GM18520 (cell line): ENCODE measurements at regions not wholly inside any gene's neighbourhood (a gene's known extent, or its start where the extent isn't known, plus 50 kb on each side); places are given as distances from the start of the nearest gene placed in this dataset.
"Not testable (repeated sequence)": the region's sequence is repeated elsewhere in the genome, so short reads cannot be mapped to it uniquely, and the experiment has no call there.

ENCODE experiments used
- ATAC-seq: cut with Tn5 transposase; IDR thresholded peaks from one replicate; pipeline ENCODE4 v1.9.1; 2021; ENCODE audit not compliant: unreplicated experiment

DNA sequence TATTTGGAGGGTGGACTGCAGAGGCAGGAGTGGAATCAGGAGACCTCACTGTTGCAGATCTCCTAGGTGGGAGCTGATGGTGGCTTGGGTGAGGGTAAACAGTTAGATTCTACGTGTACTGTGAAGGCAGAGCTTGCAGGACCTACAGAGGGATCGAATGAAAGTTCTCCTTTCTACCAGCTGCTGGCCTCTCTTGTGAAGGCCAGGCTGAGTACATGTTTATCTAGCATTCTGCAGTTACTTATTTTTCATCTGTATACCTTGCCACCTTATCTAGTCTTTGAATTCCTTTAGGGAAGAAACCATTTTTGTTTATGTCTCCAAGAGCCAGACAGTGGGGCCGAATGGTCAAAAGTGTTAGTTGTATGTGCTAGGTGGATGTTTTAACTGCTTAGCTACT is 57.6 kb downstream of the PTTG1 start:
- ATAC-seq, result no peak

DNA sequence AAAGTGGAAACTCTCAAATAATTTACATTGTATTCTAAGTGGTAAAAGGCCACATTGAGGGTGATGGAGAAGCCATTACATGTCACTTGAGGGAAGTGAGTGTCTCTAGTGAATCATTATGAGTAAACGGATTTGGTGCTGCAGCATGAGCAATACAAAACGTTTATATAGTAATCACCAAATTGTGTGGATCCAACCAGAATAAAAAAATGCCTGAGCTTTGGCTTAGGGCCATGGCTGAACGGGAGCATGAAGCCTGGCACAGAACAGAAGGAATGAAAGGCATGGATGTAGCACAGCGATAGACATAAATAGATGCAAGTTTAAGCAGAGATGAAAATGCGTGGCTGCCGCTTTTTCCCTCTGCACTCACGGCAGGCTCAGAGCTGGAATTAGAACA is 58.3 kb downstream of the PTTG1 start:
- no peak for ATAC-seq

DNA sequence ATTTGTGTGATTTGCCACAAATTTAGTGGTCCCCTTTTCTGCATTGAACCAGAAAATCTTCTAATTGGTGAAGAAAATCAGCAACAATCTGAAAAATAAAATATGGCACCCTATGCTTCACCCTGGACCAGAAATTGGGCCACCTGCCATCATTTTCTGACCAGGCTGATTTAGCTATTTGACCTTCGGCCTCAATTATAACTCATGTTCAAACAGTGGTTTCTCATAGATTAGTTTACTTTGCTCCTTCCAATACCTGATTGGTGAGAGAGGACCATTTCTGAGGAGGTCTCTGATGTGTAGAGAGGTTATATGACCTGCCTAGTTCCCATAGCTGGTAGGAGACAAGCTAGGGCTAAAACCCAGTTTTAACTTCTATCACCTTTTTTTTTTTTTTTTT is 59.0 kb downstream of the PTTG1 start:
- ATAC-seq, result no peak

DNA sequence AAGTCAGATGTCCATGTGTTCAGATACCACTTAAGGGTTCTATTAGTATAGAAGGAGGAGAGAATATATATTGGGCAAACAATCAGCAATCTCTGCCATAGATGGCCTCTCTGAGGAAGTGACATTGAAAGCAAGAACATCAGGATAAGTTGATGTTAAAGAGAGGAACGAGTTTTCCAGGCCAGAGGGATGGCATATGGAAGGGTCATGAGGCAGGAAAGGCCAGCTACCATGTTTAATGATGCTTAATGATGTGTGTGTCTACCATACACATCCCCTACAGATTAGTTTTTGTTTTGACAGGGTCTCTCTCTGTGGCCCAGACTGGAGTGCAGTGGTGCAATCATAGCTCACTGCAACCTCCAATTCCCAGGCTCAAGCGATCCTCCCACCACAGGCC is 63.0 kb downstream of the PTTG1 start:
- no peak for ATAC-seq

DNA sequence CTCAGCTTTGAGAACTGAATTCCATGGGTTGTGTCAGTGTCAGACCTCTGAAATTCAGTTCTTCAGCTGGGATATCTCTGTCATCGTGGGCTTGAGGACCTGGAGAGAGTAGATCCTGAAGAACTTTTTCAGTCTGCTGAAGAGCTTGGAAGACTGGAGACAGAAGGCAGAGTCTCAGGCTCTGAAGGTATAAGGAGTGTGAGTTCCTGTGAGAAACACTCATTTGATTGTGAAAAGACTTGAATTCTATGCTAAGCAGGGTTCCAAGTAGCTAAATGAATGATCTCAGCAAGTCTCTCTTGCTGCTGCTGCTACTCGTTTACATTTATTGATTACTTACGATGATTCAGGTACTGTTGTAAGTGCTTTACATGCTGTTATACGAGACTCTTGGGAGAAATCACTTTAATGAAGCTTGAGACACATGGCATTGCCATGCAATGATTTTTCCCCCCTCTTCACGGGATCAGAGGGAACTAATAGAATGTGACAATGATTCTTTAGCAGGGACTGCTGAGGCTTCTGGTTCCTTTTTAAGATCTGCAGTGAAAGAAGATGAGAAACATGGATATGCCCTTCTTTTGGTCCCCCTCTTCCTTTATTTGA is 63.8 kb downstream of the PTTG1 start:
- no peak for ATAC-seq

DNA sequence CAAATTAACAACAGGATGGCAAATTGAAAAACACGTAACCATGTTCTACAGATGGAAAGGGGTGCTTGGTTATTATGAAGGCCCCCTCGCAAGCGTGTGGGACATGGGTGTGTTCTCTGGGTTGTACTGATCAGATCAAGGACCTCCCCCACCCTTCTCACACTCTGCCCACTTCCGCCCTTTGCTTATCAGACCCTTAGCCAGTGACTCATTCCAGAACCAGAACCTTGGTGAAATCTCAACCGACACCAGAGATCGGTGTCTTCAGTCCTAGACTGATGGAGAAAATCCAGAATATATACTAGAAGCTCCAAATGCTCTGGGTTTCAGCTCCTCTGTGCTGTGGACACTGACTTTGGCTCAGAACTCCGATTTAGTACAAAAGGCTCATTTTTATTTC is 64.9 kb downstream of the PTTG1 start:
- ATAC-seq, result peak; percentile 71

DNA sequence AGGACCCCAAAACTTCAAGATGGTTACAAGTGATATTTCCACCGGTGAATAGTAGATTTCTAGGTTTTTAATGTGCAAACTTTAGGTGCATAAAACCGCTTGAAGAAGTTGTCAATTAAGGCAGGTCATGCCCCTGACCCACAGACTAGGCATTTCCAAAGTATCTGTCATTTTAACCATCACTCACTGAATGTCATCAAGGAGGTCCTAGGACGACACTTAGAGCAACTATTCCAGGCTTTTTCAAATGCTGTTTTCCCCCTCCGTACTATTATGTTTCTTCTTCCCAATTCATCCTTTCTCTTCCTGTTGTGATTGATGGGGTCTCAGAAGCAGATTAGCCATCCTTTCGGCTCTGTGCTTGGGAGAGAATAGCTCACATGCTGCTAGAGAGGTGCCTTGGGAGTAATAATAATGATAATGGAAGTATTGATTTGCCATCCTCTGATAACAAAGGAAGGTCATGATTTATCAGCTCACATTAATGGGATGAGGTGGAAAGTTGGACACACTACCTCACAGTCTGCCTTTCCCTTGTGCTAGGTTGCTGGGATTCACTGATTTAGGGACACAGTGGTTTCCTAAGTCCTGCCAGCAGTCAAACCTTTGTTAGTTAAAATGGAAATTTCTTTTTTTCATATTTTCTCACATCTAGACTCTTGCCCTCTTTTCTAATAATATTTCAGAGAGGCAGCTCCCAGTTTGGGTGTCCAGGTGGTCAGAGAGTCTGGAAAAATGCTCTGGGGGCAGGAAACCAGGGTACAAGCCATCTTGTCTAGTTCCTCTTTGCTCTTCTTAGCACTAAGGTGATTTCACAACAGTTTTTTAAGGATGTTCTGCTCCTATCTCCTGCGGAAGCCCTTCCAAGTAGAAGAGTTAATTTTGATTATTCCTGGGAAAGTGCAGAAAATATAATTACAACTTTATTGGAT is 67.0 kb downstream of the PTTG1 start:
- no peak for ATAC-seq

DNA sequence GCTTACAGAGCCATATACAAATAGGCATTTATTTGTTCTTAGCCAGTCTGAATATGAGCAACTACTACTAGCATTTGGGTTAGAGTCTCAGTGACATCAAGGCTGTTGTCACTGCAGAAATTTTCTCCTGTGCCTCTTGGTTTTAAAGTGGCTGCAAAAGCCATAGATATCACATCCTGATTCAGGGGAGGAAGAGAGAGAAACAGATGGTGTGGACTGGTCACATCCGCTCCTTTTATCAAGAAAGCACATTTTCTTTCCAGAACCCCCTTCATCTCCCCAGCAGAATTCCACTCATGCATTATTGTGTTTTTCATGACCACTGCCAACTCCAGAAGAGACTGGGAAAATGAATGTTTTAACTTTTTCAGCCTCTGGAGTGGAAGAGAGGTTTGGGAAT is 69.8 kb downstream of the PTTG1 start:
- ATAC-seq, result no peak

DNA sequence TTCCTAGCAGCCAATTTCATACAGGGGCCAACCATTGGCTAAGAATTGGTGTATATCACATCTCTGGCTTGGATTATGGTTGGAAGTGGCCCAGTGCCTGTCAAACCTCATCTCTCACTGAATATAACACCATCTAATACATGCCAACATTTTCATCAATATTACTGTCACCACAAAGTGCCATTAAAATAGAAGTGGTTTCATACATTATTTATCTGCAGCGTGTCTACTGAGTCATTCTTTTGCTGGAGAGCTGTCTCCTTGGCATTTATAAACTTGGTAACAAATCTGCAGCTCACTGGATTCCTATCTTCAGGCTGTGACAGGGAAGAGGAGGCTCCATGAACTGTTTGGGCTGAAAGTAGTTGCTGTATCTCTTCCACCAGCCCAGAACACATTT is 70.9 kb downstream of the PTTG1 start:
- no peak for ATAC-seq

DNA sequence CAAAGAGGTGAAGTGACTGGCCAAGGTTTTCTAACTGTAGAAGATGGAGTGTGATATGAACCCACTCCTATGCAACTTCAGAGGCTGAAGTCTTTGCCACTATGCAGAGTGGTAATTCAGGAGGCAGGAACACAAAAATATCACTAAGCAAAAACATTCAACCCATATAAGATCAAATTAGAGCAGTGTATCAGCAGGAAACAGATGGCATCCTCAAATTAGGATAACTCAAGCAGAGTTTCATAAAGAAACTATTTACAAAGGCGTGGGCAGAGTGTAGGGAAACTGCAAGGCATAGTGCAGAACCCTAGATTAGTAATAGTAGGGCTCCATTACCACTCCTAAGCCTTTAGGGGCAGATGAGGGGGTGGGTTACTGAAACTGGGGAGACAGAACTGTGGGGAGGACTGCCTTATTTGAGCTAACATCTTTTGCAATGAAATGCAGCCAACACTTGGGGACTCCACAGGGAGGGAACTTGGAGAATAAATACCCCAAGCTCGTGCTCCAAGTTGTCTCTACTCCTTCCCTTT is 72.2 kb downstream of the PTTG1 start:
- ATAC-seq, result no peak

DNA sequence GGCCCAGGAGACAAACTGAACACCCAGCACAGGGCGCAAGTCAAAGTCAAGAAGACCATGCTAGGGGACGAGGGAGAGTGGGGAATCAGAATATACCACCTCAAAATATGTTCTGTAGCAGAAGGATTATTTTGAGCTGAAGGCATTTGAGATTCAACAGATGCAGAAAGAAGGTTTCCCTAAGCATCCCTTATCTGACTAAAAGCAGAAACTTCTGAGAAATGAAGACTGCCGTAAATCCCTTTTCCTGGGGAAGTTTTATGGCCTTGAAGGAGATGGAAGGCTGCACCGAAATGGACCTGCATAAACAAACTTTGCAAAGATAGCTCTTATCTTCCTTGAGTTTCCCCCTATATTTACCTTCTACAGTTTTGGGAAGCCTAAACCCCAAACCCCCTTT is 72.8 kb downstream of the PTTG1 start:
- no peak for ATAC-seq

DNA sequence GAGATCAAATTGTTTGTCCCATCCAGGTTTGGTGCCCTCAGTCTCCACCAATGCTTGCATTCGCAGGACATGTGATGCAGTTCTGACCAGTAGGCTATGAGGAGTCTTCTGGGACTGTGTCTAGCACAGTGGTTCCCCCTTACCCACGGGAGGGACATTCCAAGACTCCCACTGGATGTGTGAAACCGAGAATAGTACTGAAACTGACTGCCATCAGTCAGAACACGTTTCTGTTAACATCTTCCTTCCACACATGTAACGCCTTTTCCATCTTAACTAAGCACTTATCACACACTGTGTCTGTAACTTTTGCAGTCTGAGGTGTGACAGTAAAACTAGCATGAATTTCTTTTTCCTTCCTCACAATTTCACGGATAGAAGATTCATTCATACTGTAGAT is 74.7 kb downstream of the PTTG1 start:
- peak; percentile 72 for ATAC-seq

DNA sequence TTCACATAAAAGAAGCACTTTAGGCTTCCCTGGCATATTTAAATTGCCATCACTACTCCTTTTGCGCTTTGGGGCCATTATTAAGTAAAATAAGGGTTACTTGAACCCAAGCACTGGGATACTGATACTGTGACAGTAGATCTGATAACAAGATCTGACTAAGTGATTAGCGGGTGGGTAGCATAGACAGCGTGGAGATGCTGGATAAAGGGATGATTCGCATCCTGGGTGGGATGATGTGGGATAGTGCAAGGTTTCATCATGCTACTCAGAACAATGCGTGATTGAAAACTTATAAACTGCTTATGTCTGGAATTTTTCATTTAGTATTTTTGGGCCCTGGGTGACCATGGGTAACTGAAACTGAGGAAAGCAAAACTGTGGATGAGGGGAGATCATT is 75.1 kb downstream of the PTTG1 start:
- no peak for ATAC-seq

DNA sequence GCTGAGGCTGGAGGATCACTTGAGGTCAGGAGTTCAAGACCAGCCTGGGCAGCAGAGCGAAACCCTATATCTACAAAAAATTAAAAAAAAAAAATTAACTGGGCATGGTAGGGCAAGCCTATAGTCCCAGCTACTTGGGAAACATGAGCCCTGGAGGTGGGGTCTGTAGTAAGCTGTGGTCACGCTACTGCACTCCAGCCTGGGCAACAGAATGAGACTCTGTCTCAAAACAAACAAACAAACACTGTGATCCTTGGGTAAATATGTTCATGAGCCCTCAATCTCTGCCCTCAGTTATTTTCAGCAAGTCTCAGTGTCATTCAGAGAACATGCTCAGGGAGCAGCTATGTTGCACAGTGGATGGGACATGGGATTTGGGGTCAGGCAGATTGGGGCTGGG is 76.2 kb downstream of the PTTG1 start:
- ATAC-seq, result no peak

DNA sequence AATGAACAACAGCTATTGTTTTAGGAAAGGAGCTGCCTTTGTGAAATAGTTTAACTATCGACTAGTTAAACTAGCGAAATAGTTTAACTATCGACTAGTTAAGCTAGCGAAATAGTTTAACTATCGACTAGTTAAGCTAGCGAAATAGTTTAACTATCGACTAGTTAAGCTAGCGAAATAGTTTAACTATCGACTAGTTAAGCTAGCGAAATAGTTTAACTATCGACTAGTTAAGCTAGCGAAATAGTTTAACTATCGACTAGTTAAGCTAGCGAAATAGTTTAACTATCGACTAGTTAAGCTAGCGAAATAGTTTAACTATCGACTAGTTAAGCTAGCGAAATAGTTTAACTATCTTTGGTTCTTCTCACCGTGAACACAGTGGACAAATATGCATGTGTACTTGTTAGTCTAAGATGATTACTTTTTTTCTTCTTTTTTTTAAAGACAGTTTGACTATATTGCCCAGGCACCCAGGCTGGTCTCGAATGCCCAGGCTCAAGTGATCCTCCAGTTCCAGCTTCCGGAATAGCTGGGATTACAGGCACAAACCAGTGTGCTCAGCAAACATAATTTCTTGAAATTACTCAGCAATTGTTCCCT is 76.9 kb downstream of the PTTG1 start:
- not testable (repeated sequence) for ATAC-seq

DNA sequence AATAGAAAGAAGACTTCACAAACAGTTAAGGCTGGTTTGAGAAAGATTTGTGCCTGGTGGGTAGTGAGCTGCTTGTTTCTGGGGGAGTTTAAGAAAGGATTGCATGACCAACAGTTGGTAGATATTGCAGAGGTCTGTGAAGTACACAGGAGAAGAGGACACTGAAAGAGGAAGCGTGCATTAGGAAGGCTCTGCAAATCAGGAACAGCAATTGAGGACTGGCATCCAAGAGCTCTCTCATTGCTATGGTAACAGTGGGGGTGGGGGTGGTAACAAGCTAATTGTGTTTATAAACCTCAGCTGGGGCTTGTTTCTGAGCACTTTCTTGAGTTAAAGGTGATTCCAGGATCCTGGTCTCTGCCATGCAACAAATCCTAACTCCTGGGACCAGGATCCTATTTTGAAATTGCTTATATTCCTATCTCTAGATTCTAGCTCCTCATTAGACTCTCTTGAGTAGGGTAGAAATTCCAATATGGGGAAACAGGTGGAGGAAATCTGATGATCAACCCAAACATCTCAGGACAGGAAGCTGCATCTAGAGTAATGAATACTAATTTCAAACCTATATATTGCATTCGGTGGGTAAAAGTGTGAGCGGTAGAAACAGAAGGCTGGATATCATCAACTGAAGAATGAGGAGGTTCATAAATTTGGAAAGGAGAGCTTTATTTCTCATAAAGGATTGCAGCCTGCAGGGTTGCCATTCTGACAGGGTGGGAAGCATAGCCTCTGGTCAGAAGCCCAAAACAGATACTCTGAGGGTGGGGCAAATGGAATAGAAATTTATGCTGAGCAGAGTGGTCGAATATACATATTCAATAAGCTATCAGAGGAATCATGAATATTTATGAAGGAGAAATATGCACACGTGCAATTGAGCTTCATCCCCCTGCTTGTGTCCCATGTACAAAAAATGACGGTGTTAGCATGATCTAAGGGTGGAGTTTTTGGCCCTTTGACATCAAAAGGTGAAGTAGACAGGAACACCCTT is 79.4 kb downstream of the PTTG1 start:
- ATAC-seq, result no peak

DNA sequence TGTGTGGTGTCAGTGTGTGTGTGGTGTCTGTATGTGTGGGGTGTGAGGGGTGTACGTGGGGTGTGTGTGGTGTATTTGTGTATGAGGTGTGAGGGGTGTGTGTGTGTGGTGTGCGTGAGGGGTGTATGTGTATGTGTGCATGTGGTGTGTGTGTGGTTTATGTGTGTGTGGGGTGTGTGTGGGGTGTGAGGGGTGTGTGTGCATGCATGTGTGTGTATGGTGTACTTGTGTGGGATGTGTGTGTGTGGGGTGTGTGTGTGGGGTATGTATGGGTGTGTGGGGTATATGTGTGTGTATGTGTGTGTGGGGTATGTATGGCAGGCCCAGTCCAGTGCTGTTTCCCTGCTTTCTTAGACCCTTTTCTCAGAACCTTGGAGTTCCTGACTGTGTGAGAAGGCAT is 83.3 kb downstream of the PTTG1 start:
- no peak for ATAC-seq

DNA sequence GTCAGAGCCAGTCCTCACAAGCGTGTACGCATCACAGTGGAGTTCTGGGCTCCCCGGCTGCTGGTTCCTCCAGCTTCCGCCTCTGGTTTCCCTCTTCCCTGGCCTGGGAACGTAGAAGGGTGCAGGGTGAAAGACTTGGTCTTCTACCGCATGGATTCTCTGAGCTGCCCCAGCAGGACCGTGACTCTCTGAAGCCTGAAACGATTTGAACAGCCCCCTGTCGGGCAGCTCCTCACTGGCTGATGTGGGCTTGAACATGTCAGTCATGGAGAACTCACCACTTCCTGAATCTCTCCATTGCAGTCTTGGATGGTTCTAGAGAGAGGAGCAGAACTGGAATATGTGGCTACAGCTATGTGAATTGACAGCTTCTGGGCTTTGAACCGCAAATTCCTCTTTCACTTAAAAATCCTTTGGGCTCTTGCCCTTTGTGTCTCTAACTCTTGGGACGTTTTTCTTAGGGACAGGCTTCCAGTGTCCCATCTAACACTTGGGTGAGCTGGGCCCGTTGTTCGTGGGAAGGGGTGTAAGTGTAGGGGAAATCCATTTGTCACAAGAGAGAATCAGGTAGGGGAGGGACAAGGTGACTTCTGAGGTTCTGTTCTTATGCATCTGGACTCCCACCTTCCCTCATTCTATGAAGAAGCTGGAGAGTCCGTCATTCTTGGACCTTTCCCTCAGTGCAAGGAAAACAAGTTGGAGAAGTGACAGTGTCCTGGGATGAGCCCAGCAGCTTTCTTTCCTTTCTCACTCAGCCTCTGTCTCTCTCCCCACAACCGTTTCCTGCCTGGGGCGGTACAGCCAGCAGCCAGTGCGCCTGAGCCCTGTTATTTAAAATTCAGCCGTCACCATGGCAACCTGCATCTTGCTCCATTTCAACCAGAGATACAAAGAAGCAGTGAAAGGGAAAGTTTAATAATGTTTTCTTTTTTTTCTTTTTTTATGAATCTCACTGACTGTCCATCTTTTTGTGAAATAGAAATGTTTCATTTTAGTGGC is 84.7 kb downstream of the PTTG1 start:
- peak; percentile 58 for ATAC-seq

DNA sequence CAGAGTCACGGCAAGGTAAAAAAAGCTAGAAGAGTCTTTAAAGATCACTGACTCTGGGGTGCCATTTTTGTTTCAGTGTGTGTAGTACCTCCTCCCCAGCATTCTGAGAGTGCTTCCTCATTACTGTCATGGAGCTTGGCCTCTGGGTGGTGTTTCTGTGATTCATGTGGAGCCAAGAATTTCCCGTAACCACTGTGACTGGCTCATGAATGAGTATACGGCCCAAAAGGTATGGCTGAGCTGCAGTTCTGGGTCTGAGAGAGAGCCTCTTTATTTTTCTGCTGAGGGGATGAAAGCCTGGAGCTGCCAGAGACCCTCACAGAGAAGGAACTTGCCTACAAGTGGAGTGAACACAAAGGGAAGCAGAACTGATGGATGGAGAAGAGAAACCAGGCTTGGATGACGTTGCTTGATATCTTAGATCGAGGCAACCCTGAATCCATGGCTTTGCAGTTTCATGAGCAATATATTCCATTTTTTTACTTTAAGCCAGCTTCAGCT is 85.6 kb downstream of the PTTG1 start:
- no peak for ATAC-seq
